Fibroblast of skin of right biceps (primary cell): ENCODE measurements at regions not wholly inside any gene's neighbourhood (a gene's known extent, or its start where the extent isn't known, plus 50 kb on each side); places are given as distances from the start of the nearest gene placed in this dataset.
"Not testable (repeated sequence)": the region's sequence is repeated elsewhere in the genome, so short reads cannot be mapped to it uniquely, and the experiment has no call there.

Source experiments
- DNase-seq: peaks from one replicate; pipeline ENCODE4 v3.0.0-alpha.2; 2013

DNA sequence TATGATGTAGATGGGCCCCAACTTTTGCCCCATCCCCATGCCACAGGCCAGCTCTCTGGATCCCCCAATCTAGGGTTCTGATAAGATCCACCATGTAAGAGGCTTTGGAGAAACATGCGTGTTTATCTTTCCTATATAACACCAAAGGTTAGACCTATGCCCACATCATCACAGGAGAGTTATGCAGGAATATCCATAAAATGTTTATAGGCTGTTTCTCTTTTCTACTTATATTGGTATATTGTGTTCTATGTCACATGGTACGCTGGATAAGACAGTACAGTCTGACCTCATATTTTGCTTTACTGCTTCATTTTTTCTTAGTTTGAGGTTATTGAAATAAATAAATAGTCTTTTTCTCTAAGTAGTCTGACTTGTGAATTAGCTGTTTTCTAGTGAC is 1013.9 kb upstream of the GYPC start:
- no peak for DNase-seq

GRCh38 chr2:125643128-125643527 is 1012.8 kb upstream of the GYPC start:
- DNase-seq: no peak

- no peak for DNase-seq
Observed at GRCh38 chr2:125643585-125643984, 1012.4 kb upstream of the GYPC start.

GRCh38 chr2:125644257-125644656 is 1011.7 kb upstream of the GYPC start:
- DNase-seq: no peak

DNA sequence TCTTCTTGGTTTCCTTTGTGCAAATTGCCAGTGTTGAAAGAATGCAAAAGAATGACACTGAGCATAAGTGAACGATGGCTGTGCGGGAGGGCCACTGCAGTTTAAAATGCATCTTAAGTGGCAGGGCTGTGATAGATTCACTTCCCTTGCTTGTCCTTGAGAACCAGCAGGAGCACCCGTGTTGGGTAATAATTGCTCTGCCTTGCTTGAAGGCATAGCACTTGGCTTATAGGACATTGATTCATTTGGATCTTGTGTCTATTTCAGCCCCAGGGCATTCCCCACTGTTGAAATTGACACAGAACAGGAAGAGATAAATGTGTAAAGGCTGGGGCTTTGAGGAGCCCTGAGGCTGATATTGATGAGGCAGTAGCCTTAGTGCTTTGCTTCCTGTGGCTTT is 1003.7 kb upstream of the GYPC start:
- DNase-seq: no peak

- no peak for DNase-seq
Observed at GRCh38 chr2:125654226-125654625, 1001.7 kb upstream of the GYPC start.

DNA sequence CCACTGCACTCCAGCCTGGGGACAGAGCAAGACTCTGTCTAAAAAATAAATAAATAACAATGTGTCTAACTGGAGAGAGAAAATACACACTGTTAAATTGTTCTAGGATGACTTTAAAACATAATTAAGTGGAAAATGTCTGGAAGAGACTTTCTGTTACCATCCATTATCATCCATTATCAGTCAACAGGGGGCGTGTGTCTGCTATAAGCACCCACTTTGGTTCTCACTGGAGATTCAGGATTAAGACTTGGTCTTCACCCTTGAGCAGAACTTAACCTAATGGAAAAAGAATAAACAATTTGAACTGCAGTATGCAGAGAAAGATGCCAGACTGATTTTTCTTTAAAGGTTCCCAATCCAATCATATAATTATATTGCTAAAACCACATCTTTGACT is 999.8 kb upstream of the GYPC start:
- DNase-seq: no peak

- DNase-seq: no peak
Observed at GRCh38 chr2:125658583-125658982, 997.4 kb upstream of the GYPC start.

- not testable (repeated sequence) for DNase-seq
Observed at GRCh38 chr2:125660369-125660768, 995.6 kb upstream of the GYPC start.

DNA sequence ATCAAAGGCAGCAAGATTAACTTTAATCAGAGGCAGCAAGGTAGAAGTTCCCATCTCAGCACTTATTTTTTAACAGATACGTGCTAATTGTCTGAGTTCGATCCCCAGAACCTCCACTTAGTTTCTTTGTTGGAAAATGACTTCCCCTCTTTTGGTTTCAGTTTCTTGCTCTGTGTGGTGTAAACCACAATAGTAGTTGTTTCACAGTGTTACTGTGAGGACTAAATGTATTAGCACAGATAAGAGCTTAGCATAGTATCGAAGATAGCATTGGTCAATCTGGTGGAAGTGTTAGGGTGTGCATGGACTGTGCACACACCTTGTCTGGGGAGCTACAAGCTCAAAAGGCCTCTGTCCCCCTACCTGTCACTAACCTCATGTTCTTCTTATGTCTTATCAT is 988.3 kb upstream of the GYPC start:
- no peak for DNase-seq

DNA sequence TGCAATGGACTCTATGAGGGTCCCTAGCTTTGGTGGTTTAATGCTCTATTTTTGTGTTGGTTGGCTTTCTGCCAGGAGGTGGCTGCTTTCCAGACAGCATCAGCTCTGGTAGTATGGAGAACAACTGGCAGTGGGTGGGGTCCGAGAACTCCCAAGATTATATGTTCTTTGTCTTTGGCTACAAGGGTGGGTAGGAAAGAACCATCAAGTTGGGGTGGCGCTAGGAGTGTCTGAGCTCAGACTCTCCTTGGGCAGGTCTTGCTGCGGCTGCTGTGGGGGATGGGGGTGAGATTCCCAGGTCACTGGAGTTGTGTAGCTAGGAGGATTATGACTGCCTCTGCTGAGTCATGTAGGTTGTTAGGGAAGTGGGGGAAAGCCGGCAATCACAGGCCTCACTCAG is 976.1 kb upstream of the GYPC start:
- DNase-seq: no peak

GRCh38 chr2:125680809-125681208 is 975.1 kb upstream of the GYPC start:
- no peak for DNase-seq

DNA sequence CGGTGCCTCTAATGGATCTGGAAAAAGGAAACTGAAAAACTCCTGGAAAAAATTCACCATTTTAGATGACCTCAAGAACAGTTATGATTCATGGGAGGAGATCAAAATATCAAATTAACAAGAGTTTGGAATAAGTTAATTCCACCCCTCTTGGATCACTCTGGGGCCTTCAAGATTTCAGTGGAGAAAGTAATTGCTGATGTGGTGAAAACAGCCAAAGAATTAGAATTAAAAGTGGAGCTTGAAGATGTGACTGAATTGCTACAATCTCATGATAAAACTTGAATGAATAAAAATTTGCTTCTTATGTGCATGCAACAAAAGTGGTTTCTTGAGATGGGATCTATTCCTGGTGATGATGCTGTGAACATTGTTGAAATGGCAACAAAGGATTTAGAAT is 974.4 kb upstream of the GYPC start:
- no peak for DNase-seq

GRCh38 chr2:125681976-125682805 is 973.8 kb upstream of the GYPC start:
- no peak for DNase-seq

DNA sequence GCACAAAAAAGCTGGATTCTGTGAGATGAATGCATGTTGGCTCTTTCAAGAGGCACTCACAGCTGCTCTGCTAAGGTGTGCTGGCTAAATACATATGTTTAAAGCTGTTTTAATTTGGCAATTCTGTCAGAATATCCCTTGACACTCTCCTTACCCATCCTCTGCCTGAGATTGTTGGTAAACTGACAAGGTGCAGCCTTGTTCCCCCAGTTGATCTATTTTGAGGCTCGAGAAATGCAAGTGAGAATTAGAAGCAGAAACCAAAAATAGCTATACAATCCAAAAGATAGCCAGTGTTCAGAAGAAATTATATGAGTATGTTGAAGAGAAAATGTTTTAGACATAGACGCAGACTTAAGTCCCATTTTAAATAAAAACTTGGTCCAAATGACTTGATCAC is 971.7 kb upstream of the GYPC start:
- DNase-seq: no peak

DNA sequence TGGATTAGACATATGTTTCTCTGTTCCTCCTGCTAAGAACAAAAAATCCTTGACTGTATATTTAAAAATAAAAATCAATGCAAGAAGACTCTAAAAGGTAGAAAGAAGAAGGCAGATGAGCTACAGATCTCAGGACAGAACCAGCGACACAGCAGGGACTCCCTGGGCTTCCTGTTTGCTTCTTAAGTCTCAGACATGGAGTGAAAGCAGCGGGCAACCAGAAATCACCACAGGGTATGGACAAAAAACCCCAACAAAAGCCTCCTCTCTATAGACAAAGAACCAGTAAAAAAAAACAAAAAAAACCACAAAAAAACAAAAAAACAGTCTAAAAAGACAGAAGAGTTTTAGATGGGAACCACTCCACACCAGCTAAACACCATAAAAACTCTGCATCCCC is 971.0 kb upstream of the GYPC start:
- DNase-seq: no peak

- no peak for DNase-seq
Observed at GRCh38 chr2:125696560-125696959, 959.4 kb upstream of the GYPC start.

- DNase-seq: no peak
Observed at GRCh38 chr2:125698280-125698679, 957.7 kb upstream of the GYPC start.

- no peak for DNase-seq
Observed at GRCh38 chr2:125701070-125701469, 954.9 kb upstream of the GYPC start.

DNA sequence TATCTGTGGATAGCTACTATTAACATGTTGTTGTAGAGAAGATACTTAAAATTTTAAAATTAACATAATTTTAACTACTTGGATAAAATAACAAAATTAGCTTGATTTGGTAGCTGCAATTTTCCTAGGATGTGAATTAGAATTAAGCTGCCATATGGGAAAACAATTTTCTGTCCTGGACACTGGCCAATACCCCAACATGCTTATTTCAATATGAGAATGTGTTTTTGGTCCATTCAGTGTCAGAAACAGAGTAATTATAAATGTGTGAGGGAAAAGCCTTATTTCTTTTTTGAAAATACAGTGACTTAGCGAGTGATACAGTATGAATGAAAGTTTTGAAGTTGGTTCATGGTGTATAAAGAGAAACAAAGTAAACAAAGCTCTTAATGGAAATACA is 948.3 kb upstream of the GYPC start:
- no peak for DNase-seq

DNA sequence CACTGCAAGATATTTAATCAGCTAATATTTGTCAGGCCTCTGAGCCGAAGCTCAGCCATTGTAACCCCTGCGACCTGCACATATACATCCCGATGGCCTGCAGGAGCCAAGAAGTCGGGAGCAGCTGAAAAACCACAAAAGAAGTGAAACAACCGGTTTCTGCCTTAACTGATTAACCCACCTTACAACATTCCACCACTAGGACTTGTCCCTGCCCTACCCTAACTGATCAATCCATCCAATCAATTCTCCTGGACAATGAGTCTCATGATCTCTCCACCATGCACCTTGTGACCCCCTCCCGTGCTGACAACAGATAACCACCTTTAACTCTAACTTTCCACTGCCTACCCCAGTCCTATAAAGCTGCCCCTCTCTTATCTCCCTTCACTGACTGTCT is 945.4 kb upstream of the GYPC start:
- no peak for DNase-seq

GRCh38 chr2:125711075-125711474 is 944.9 kb upstream of the GYPC start:
- DNase-seq: no peak

- no peak for DNase-seq
Observed at GRCh38 chr2:125713533-125713932, 942.4 kb upstream of the GYPC start.

DNA sequence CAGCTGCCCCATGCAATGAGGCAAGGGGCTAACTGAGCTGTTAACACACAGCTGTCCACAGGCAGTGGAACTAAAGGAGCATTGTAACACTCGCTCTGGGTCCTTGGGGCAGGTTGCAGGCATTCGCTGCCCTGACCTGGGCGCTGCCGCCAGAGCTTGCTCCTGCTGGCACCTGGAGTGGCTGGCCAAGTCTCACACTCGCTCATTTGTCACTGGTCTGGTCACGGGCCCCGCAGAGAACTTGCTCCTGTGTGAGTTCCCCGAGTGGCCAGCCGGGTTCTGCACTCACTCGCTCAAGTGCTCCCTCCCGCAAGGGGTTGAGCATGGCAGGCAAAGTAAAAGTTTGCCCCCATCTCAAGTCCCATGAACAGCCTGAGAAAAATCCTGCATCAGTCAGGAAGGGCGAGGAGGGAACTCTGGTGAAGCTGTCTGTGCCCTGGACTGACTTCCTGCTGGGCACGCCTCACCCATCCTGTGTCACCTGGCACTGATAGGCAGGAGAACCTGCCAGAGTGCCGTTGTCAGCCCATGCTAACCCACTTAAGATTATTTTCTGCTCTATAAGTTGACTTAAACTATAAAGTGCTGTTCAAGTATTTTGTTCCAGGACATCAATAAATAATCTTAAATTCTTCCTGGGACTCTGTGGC is 934.8 kb upstream of the GYPC start:
- no peak for DNase-seq

GRCh38 chr2:125730921-125731320 is 925.0 kb upstream of the GYPC start:
- no peak for DNase-seq
